GM12878 (cell line): ENCODE measurements at regions not wholly inside any gene's neighbourhood (a gene's known extent, or its start where the extent isn't known, plus 50 kb on each side); places are given as distances from the start of the nearest gene placed in this dataset.

Experiments
- ATAC-seq: fragments of 200-7000 bp; cut with Tn5 transposase; 3 replicates; pipeline ENCODE4 v1.9.1; 2020; ENCODE audit warnings: mild to moderate bottlenecking, moderate library complexity
- BruUV-seq: library from RNA; stranded (reverse); fragments of 400-500 nt; replicated peaks from 2 replicates; lab custom pipeline; 2021; lab: Mats Ljungman, UMichigan
- CTCF ChIA-PET: fragments of 300-600 bp; sonication (Branson Sonifier 250); formaldehyde crosslinking; extraction: SDS; loops from one replicate; lab custom pipeline; 2021; ENCODE audit warnings: inconsistent platforms; lab: Yijun Ruan, JAX
- POLR2A ChIA-PET: fragments of 350-600 bp; formaldehyde crosslinking; extraction: SDS; loops from one replicate; lab custom pipeline; 2021; ENCODE audit warnings: inconsistent platforms; lab: Charles Lee
- RAD21 ChIA-PET: fragments of 300-600 bp; sonication (Branson Sonifier 250); formaldehyde crosslinking; loops from one replicate; lab custom pipeline; 2023; ENCODE audit warnings: antibody characterized with exemption; ENCODE audit not compliant: unreplicated experiment; lab: Charles Lee
- SMC1A ChIA-PET: fragments of 300-600 bp; sonication (Branson Sonifier 250); formaldehyde crosslinking; loops from one replicate; lab custom pipeline; 2023; ENCODE audit not compliant: unreplicated experiment, uncharacterized antibody; lab: Charles Lee
- DNase-seq: peaks from one replicate; pipeline ENCODE4 v3.0.0-alpha.2; 2011; ENCODE audit warnings: low read depth, low spot score
- FAIRE-seq: peaks from 3 replicates; lab custom pipeline; 2011; peaks lifted over from hg19 to GRCh38; lab: Jason Lieb, UNC
- H2AFZ ChIP-seq: 2 replicates; pipeline ENCODE4 v1.6.0; 2011; ENCODE audit warnings: low read depth, low read length, control low read depth; ENCODE audit not compliant: control insufficient read depth
- H3K27ac ChIP-seq: 2 replicates; pipeline ENCODE4 v1.5.1; 2011; ENCODE audit warnings: control low read depth; ENCODE audit not compliant: control insufficient read depth, insufficient read depth
- H3K27me3 ChIP-seq, 2 experiments: replicated peaks in 1 of 2; 2 replicates each; pipeline versions ENCODE4 v1.6.0 to v1.6.1; 2011; ENCODE audit warnings: low read length in 1 of 2; ENCODE audit not compliant: control insufficient read depth in 2 of 2, insufficient read depth in 2 of 2
- H3K36me3 ChIP-seq, 2 experiments: 2 replicates each; pipeline ENCODE4 v1.5.1; 2011; ENCODE audit warnings: low read length in 1 of 2; ENCODE audit not compliant: control insufficient read depth in 2 of 2, insufficient read depth in 2 of 2
- H3K4me1 ChIP-seq: 2 replicates; pipeline ENCODE4 v1.6.1; 2011; ENCODE audit warnings: mild to moderate bottlenecking, low read length, moderate library complexity, mixed read lengths; ENCODE audit not compliant: control insufficient read depth, insufficient read depth
- H3K4me2 ChIP-seq: 2 replicates; pipeline ENCODE4 v1.6.0; 2011; ENCODE audit warnings: control low read depth; ENCODE audit not compliant: control insufficient read depth, insufficient read depth
- H3K4me3 ChIP-seq: fragments of 200-600 bp; sonication (generic); 2 replicates; pipeline ENCODE4 v1.5.1; 2016
- H3K79me2 ChIP-seq: 2 replicates; pipeline ENCODE4 v1.6.0; 2011; ENCODE audit warnings: low read length; ENCODE audit not compliant: control insufficient read depth, insufficient read depth
- H3K9ac ChIP-seq: 2 replicates; pipeline ENCODE4 v1.8.0; 2011; ENCODE audit warnings: low read length, control low read depth, mixed read lengths; ENCODE audit not compliant: control insufficient read depth, insufficient read depth
- H3K9me3 ChIP-seq: replicated peaks from 3 replicates; pipeline ENCODE4 v1.5.1; 2011; ENCODE audit warnings: mild to moderate bottlenecking, low read length; ENCODE audit not compliant: control insufficient read depth, insufficient read depth
- H4K20me1 ChIP-seq: 2 replicates; pipeline ENCODE4 v1.6.0; 2011; ENCODE audit not compliant: control insufficient read depth, insufficient read depth
- ATF2 ChIP-seq: IDR thresholded peaks from 2 replicates; pipeline ENCODE4 v1.6.1; 2012; ENCODE audit warnings: low read length, inconsistent platforms
- ATF7 ChIP-seq: fragments of 450-650 bp; IDR thresholded peaks from 2 replicates; pipeline ENCODE4 v1.6.1; 2016; ENCODE audit warnings: low read depth, mild to moderate bottlenecking
- GABPA ChIP-seq: IDR thresholded peaks from 2 replicates; pipeline ENCODE4 v1.6.1; 2014; ENCODE audit warnings: antibody characterized with exemption, low read depth, mild to moderate bottlenecking, inconsistent platforms
- KDM1A ChIP-seq: fragments of 200-600 bp; sonication (generic); IDR thresholded peaks from 2 replicates; pipeline ENCODE4 v1.6.1; 2016; ENCODE audit warnings: borderline replicate concordance
- NFIC ChIP-seq: IDR thresholded peaks from 2 replicates; pipeline ENCODE4 v1.6.1; 2012; ENCODE audit warnings: low read depth, mild to moderate bottlenecking, inconsistent platforms, low read length, moderate library complexity
- NRF1 ChIP-seq: conservative IDR thresholded peaks from 2 replicates; pipeline ENCODE4 v1.6.1; 2011; ENCODE audit warnings: mild to moderate bottlenecking, low read depth, low read length, improper control_type of control experiment
- RELB ChIP-seq: fragments of 450-650 bp; IDR thresholded peaks from 2 replicates; pipeline ENCODE4 v1.6.1; 2017; ENCODE audit warnings: low read depth, mild to moderate bottlenecking, moderate library complexity
- SKIL ChIP-seq: fragments of 450-650 bp; IDR thresholded peaks from 2 replicates; pipeline ENCODE4 v1.6.1; 2017; ENCODE audit warnings: mild to moderate bottlenecking, low read depth, inconsistent platforms; ENCODE audit not compliant: poor library complexity, severe bottlenecking
- SMAD5 ChIP-seq: IDR thresholded peaks from 2 replicates; pipeline ENCODE4 v1.6.1; 2016; ENCODE audit warnings: antibody characterized with exemption, low read depth
- SUPT20H ChIP-seq: IDR thresholded peaks from 2 replicates; pipeline ENCODE4 v1.6.1; 2011; ENCODE audit warnings: low read depth, mild to moderate bottlenecking, low read length, moderate library complexity, borderline replicate concordance; ENCODE audit not compliant: control insufficient read depth
- ZZZ3 ChIP-seq: IDR thresholded peaks from 2 replicates; pipeline ENCODE4 v1.6.1; 2011; ENCODE audit warnings: low read depth; ENCODE audit not compliant: control insufficient read depth, insufficient read length
- WGBS: methylation state at CpG from one replicate; pipeline ENCODE4 v1.1.6; 2016; ENCODE audit warnings: low lambda C conversion rate; ENCODE audit not compliant: insufficient replicate concordance, insufficient coverage; ENCODE audit errors: missing lambda C conversion rate; 5-methylcytosine and 5-hydroxymethylcytosine counted together
- in situ Hi-C: fragments of 300-500 bp; cut with MboI; formaldehyde crosslinking; loops from 9 replicates; pipeline ENCODE4 v1.14.3; 2018; ENCODE audit warnings: mixed read lengths
- intact Hi-C: fragments of 100-400 bp; cut with micrococcal nuclease; formaldehyde crosslinking; loops from one replicate; pipeline ENCODE4 v1.14.2; 2022; ENCODE audit not compliant: unreplicated experiment

GRCh38 chr16:48904333-48904732 is 294.4 kb upstream of the N4BP1 start:
- Histone ChIP-seq H2AFZ (no peak overlapping the region; the same call in 1 of the 2 replicates), H3K36me3 (no peaks in the 10 kb centered on the region), H3K9me3 (no peaks in the 10 kb centered on the region; the same call in 2 of the 3 replicates), H3K9ac (no peak overlapping the region), H3K4me1 (peaks cover 36% of the 10 kb centered on the region), H3K4me2 (no peak overlapping the region), H3K27ac (no peak overlapping the region), H3K79me2 (no peaks in the 10 kb centered on the region), H3K4me3 (no peak overlapping the region), H3K27me3 (no peaks in the 10 kb centered on the region; a peak in 1 of 4 replicates), H4K20me1 (no peaks in the 10 kb centered on the region)
- DNase-seq (no peak), ATAC-seq (no peak), FAIRE-seq (no peak)
- RAD21 ChIA-PET = interaction anchor here (2.4 kb wide), 1 partner anchor 8 kb away, joined by 6 read pairs; no protein-coding TSS in a partner anchor
- SMC1A ChIA-PET = no interaction called here
- intact Hi-C loops = no loop called here
- no TSS peak for BruUV-seq
- POLR2A ChIA-PET = no interaction called here
- 12% methylated on average over 5 of the region's 5 CpGs for WGBS
- TF ChIP-seq ATF7 = peak; percentile 69; the same call in 1 of the 2 replicates
- no peak for TF ChIP-seq NRF1
- no peak for TF ChIP-seq ZZZ3
- no peak for TF ChIP-seq RELB
- no peak for TF ChIP-seq GABPA
- no peak for TF ChIP-seq KDM1A
- in situ Hi-C loops = no loop called here
- CTCF ChIA-PET = no interaction called here

- Histone ChIP-seq H3K9ac (no peak overlapping the region), H3K36me3 (no peaks in the 10 kb centered on the region), H4K20me1 (no peaks in the 10 kb centered on the region), H3K79me2 (no peaks in the 10 kb centered on the region), H3K9me3 (no peaks in the 10 kb centered on the region; the same call in 2 of the 3 replicates), H2AFZ (no peak overlapping the region), H3K4me2 (peak overlapping the region; percentile 38; the same call in 1 of the 2 replicates), H3K4me1 (peaks cover 24% of the 10 kb centered on the region), H3K4me3 (no peak overlapping the region), H3K27me3 (no peaks in the 10 kb centered on the region; a peak in 1 of 4 replicates), H3K27ac (no peak overlapping the region)
- DNase-seq = no peak
- ChIA-PET CTCF (interaction anchor here (1.3 to 2.1 kb wide), 2 partner anchors 9 to 40 kb away, joined by 4 to 13 read pairs; no protein-coding TSS in a partner anchor), SMC1A (no interaction called here), POLR2A (no interaction called here), RAD21 (interaction anchor here (2.4 kb wide), 1 partner anchor 9 kb away, joined by 6 read pairs; no protein-coding TSS in a partner anchor)
- no TSS peak for BruUV-seq
- in situ Hi-C loops = no loop called here
- TF ChIP-seq SKIL (no peak), ATF2 (no peak), NFIC (no peak), SMAD5 (no peak), SUPT20H (no peak)
- 20% methylated on average over 7 of the region's 7 CpGs for WGBS
- intact Hi-C loops = no loop called here
- ATAC-seq = no peak
- FAIRE-seq = no peak
Observed at GRCh38 chr16:48903039-48903438, 293.1 kb upstream of the N4BP1 start.
